ENCODE measurements at regions not wholly inside any gene's neighbourhood (a gene's known extent, or its start where the extent isn't known, plus 50 kb on each side); places are given as distances from the start of the nearest gene placed in this dataset.

GRCh38 chr6:23890543-23891227, 235.3 kb upstream of the NRSN1 start:
- Histone ChIP-seq H3K4me2 (ENCODE audit: insufficient read depth, insufficient read length, low read length) (no peak overlapping the region), H3K9ac (ENCODE audit: extremely low read depth, insufficient read length, low read length) (no peak overlapping the region), H2BK15ac (ENCODE audit: low read depth, low read length) (no peak overlapping the region), H3K27me3 (ENCODE audit: insufficient read depth, low read length) (no peaks in the 10 kb centered on the region), H3K79me1 (ENCODE audit: insufficient read depth, low read depth, low read length, poor library complexity, severe bottlenecking) (no peaks in the 10 kb centered on the region), H3K14ac (ENCODE audit: insufficient read depth, low read length) (no peak overlapping the region), H4K5ac (ENCODE audit: insufficient read length, low read depth, low read length) (no peak overlapping the region), H2AK5ac (ENCODE audit: insufficient read length, low read length) (no peak overlapping the region), H3K56ac (ENCODE audit: insufficient read length, low read depth, low read length) (no peak overlapping the region), H3K27ac (ENCODE audit: insufficient read length, low read depth, low read length) (no peak overlapping the region), H2AFZ (ENCODE audit: low read length) (no peak overlapping the region), H2BK20ac (ENCODE audit: low read depth, low read length, poor library complexity, severe bottlenecking) (no peak overlapping the region), H3K23ac (ENCODE audit: insufficient read length, low read depth, low read length) (no peak overlapping the region), H3K9me3 (ENCODE audit: control insufficient read depth, low read depth, low read length) (no peaks in the 10 kb centered on the region), H3K79me2 (ENCODE audit: insufficient read depth, low read length) (no peaks in the 10 kb centered on the region), H3K4ac (ENCODE audit: low read depth, low read length) (no peak overlapping the region), H2BK5ac (ENCODE audit: insufficient read length, low read length) (no peak overlapping the region), H4K20me1 (ENCODE audit: control insufficient read depth, insufficient read depth, insufficient read length) (no peaks in the 10 kb centered on the region), H2BK12ac (ENCODE audit: insufficient read length, low read depth, low read length) (no peak overlapping the region), H3K23me2 (ENCODE audit: insufficient read length, low read depth, low read length, poor library complexity, severe bottlenecking) (no peaks in the 10 kb centered on the region), H3T11ph (ENCODE audit: low read length) (no peak overlapping the region), H4K91ac (ENCODE audit: insufficient read length, low read depth, low read length) (no peak overlapping the region), H3K4me1 (ENCODE audit: insufficient read depth, low read length) (no peaks in the 10 kb centered on the region), H4K8ac (replicated peaks; ENCODE audit: insufficient read length, low read depth, low read length) (no peak overlapping the region), H3K18ac (ENCODE audit: insufficient read length, low read depth, low read length) (no peak overlapping the region), H2BK120ac (ENCODE audit: low read depth, low read length, poor library complexity, severe bottlenecking) (no peak overlapping the region)
- Mint-ChIP-seq H3K4me1 (no peaks in the 10 kb centered on the region), H3K36me3 (ENCODE audit: insufficient read depth in 1 of 3, low read depth in 3 of 3) (no peaks in the 10 kb centered on the region), H3K9me3 (no peaks in the 10 kb centered on the region), H3K4me3 (no peak overlapping the region), H3K27me3 (ENCODE audit: low read depth) (no peaks in the 10 kb centered on the region), H3K27ac (no peak overlapping the region)
- DNase-seq: no peak
- TF ChIP-seq CTCF (conservative IDR thresholded peaks at IDR 0.05): no peak
- WGBS (ENCODE audit: extremely low coverage, insufficient read length, low lambda C conversion rate): no CpG with 5 or more reads among the region's 3 CpGs
